Coronary artery (tissue), 2 donors: ENCODE measurements at regions not wholly inside any gene's neighbourhood (a gene's known extent, or its start where the extent isn't known, plus 50 kb on each side); places are given as distances from the start of the nearest gene placed in this dataset.

Source experiments
- DNase-seq: peaks from one replicate; pipeline ENCODE4 v3.0.0-alpha.2; 2017; ENCODE audit warnings: low spot score
- H3K27ac ChIP-seq, 2 donors: fragments of 200-600 bp; sonication (generic); one replicate each; pipeline ENCODE4 v1.5.1; 2016 to 2019
- H3K4me3 ChIP-seq: fragments of 200-600 bp; sonication (generic); 2 replicates; pipeline ENCODE4 v1.5.1; 2016; ENCODE audit warnings: mild to moderate bottlenecking, moderate library complexity
- CTCF ChIP-seq: fragments of 200-600 bp; sonication (generic); IDR thresholded peaks from one replicate; pipeline ENCODE4 v1.5.1; 2019; ENCODE audit warnings: antibody characterized with exemption

- no peak overlapping the region for H3K4me3 ChIP-seq
- TF ChIP-seq CTCF: no peak
- DNase-seq: no peak
- H3K27ac ChIP-seq: no peak overlapping the region
Observed at GRCh38 chr2:224161712-224162111, 122.6 kb upstream of the SERPINE2 start.

- no peak for TF ChIP-seq CTCF
- Histone ChIP-seq H3K4me3 (no peak overlapping the region), H3K27ac (no peak overlapping the region)
- DNase-seq: no peak
Observed at GRCh38 chr2:224160917-224161316, 121.8 kb upstream of the SERPINE2 start.

GRCh38 chr2:224159345-224159928, 120.4 kb upstream of the SERPINE2 start:
- H3K27ac ChIP-seq: no peak overlapping the region
- no peak for TF ChIP-seq CTCF
- H3K4me3 ChIP-seq: no peak overlapping the region
- DNase-seq: no peak

GRCh38 chr2:224158831-224159230, 119.7 kb upstream of the SERPINE2 start:
- H3K4me3 ChIP-seq: no peak overlapping the region
- H3K27ac ChIP-seq: no peak overlapping the region
- no peak for TF ChIP-seq CTCF
- DNase-seq: no peak

GRCh38 chr2:224158061-224158460, 119.0 kb upstream of the SERPINE2 start:
- Histone ChIP-seq H3K4me3 (no peak overlapping the region), H3K27ac (no peak overlapping the region)
- no peak for DNase-seq
- no peak for TF ChIP-seq CTCF

- no peak for DNase-seq
- Histone ChIP-seq H3K27ac (no peak overlapping the region), H3K4me3 (no peak overlapping the region)
- no peak for TF ChIP-seq CTCF
Observed at GRCh38 chr2:224157655-224158054, 118.6 kb upstream of the SERPINE2 start.

- no peak for DNase-seq
- H3K27ac ChIP-seq: no peak overlapping the region
- no peak for TF ChIP-seq CTCF
Observed at GRCh38 chr2:224156436-224156835, 117.3 kb upstream of the SERPINE2 start.

More at GRCh38 chr2:224156436-224156835, 117.3 kb upstream of the SERPINE2 start:
- H3K4me3 ChIP-seq: no peak overlapping the region
